Adrenal gland (tissue), 5 donors: ENCODE measurements at regions not wholly inside any gene's neighbourhood (a gene's known extent, or its start where the extent isn't known, plus 50 kb on each side); places are given as distances from the start of the nearest gene placed in this dataset.

Source experiments
- CTCF ChIP-seq, 6 experiments: fragments of 450-650 bp in 4 of 6; fragments of 200-600 bp in 2 of 6; sonication (generic) in 1 of 6; IDR thresholded peaks; 1 replicate in 5 of 6; 2 replicates in 1 of 6; pipeline versions ENCODE4 v1.5.1 to v1.8.0; 2016 to 2021; ENCODE audit warnings: antibody characterized with exemption in 6 of 6, mild to moderate bottlenecking in 2 of 6, moderate library complexity in 1 of 6
- POLR2A ChIP-seq, 2 donors: fragments of 450-650 bp; IDR thresholded peaks; one replicate each; pipeline ENCODE4 v1.6.1; 2017; ENCODE audit warnings: antibody characterized with exemption in 2 of 2, mild to moderate bottlenecking in 2 of 2, moderate library complexity in 1 of 2
- donor health status: DM: no; HTN: no; CAD: no.

- TF ChIP-seq POLR2A (IDR thresholded peaks at IDR 0.05) (no peak), CTCF (IDR thresholded peaks at IDR 0.05) (no peak)
These were observed 850.4 kb downstream of the GALR1 start for GRCh38 chr18:78099979-78100588.
